A549 (cell line): ENCODE measurements at regions not wholly inside any gene's neighbourhood (a gene's known extent, or its start where the extent isn't known, plus 50 kb on each side); places are given as distances from the start of the nearest gene placed in this dataset.
"Not testable (repeated sequence)": the region's sequence is repeated elsewhere in the genome, so short reads cannot be mapped to it uniquely, and the experiment has no call there.

ENCODE experiments used
- FOSL2 ChIP-seq, 2 experiments: fragments of 450-650 bp in 1 of 2; fragments of >200 bp in 1 of 2; sonication (Bioruptor Twin) in 1 of 2; formaldehyde crosslinking; IDR thresholded peaks; 2 replicates each; pipeline versions ENCODE4 v1.5.0 to v1.6.1; 2016 to 2020; ENCODE audit warnings: mild to moderate bottlenecking in 1 of 2, moderate library complexity in 1 of 2
- MAFK ChIP-seq: fragments of 450-650 bp; IDR thresholded peaks from 2 replicates; pipeline ENCODE4 v1.6.1; 2014; ENCODE audit not compliant: partially characterized antibody
- POLR2A ChIP-seq: IDR thresholded peaks from 2 replicates; pipeline ENCODE4 v1.6.1; 2012; ENCODE audit warnings: mild to moderate bottlenecking, low read length
- RCOR1 ChIP-seq: fragments of 150-350 bp; IDR thresholded peaks from 2 replicates; pipeline ENCODE4 v1.6.1; 2014; ENCODE audit warnings: antibody characterized with exemption, low read length, low read depth
- TF ChIP-seq, protein P1 (sequence below): fragments of >200 bp; sonication (Bioruptor Twin); formaldehyde crosslinking; IDR thresholded peaks from 3 replicates; pipeline ENCODE4 v1.5.1; 2016
- TF ChIP-seq, protein P2 (sequence below): IDR thresholded peaks from 2 replicates; pipeline ENCODE4 v1.6.1; 2012

GRCh38 chr16:5162801-5163200, 65.2 kb upstream of the EEF2KMT start:
- TF ChIP-seq, protein P1, sequence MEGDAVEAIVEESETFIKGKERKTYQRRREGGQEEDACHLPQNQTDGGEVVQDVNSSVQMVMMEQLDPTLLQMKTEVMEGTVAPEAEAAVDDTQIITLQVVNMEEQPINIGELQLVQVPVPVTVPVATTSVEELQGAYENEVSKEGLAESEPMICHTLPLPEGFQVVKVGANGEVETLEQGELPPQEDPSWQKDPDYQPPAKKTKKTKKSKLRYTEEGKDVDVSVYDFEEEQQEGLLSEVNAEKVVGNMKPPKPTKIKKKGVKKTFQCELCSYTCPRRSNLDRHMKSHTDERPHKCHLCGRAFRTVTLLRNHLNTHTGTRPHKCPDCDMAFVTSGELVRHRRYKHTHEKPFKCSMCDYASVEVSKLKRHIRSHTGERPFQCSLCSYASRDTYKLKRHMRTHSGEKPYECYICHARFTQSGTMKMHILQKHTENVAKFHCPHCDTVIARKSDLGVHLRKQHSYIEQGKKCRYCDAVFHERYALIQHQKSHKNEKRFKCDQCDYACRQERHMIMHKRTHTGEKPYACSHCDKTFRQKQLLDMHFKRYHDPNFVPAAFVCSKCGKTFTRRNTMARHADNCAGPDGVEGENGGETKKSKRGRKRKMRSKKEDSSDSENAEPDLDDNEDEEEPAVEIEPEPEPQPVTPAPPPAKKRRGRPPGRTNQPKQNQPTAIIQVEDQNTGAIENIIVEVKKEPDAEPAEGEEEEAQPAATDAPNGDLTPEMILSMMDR: not testable (repeated sequence)
- TF ChIP-seq POLR2A; RCOR1; MAFK; FOSL2 (IDR thresholded peaks at IDR 0.05); FOSL2 (CRISPR knock-in tag; IDR thresholded peaks at IDR 0.05): not testable (repeated sequence)
- TF ChIP-seq, protein P2, sequence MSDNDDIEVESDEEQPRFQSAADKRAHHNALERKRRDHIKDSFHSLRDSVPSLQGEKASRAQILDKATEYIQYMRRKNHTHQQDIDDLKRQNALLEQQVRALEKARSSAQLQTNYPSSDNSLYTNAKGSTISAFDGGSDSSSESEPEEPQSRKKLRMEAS: not testable (repeated sequence)
